ENCODE measurements at regions not wholly inside any gene's neighbourhood (a gene's known extent, or its start where the extent isn't known, plus 50 kb on each side); places are given as distances from the start of the nearest gene placed in this dataset.

DNA sequence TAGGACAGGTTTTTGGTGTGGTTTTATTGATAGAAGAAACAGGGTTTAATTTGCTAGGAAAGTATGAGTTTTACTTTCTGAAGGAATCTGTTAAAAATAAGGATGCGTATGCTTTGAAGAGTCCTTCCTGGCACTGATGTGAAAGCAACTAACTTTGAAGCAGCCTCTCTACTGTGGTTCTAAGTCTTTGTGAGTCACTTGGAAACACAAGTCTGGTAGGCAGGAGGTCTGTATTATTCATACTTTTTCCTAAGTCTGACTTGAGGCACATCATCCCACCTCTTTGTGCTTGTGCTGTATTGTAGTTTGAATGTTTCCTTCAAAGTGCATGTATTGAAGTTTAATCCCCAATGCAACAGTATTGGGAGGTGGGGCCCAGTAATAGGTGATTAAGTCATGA, 129.0 kb downstream of the TAF11L14 start:
- no peak for DNase-seq

DNA sequence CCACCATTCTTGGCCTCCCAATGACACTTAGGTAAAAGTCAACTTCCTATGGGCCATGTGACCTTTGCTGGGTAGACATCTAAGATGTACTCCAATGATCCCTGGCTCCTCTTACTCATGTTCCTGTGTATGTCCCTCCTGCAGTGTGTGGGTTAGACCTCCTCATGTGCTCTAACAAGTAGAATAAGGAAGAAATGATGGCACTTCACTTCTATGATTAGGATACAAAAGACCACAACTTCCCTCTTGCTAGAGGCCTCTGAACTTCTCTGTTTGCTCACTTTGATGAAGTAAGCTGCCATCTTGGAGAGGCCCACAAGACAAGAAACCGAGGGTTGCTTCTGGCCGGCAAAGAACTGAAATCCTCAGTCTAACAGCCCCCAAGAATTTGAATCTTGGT, 131.8 kb downstream of the TAF11L14 start:
- no peak for DNase-seq

DNA sequence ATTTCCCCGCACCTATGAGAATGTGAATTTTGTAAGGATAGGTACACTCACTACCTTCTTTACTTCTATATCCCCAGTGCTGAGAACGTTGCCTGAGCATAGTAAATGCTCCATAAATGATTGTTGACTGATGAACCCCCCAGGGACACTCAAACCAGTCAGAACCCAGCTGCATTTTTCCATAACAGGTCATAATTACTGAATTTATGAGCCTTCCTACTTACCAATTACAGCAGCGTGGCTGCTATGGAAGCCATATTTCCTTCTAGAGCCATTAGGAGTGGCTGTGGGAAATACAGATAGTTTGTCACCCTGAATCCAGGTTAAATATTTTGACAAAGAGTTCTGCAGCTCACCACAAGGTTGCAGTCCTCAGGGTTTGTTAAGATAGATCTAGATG, 135.0 kb downstream of the TAF11L14 start:
- DNase-seq: no peak

DNA sequence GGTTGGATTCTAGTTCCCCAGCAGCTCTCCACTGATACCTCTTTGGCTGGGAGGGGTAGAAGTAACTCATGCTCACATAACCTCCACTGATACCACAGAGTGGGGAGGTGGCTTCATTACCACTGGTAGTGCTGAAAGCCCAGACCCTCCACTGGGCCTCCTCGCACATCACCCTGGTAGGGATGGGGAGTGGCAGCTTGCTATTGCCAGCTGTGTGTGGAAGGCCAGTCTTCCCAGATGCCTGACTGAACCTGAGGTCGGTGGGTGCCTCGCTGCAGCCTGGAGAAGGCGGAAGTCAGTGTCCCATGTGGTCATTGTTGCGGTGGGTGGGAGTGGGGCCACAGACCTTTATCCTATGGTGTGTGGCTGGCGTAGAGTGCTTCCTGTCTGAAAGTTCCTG, 138.0 kb downstream of the TAF11L14 start:
- DNase-seq: no peak

DNA sequence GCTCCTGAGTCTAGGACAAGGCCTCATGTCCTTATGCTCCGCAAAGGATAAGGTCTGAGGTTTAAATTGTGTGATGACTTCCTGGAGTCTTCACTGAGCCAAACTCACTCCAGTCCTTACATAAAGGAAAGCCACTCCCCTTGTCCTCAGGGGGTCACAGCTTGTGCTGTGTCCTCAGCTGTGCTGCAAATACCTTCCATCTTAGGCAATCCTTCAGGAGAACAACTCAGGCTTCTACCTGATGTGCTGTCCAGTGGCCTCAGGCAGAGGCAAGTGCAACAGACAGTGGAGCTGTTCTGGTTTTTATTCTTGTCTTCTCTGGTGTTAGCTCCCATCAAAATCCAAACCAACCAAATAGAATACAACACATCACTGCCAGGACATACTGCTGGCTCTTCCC, 151.5 kb downstream of the TAF11L14 start:
- no peak for DNase-seq

DNA sequence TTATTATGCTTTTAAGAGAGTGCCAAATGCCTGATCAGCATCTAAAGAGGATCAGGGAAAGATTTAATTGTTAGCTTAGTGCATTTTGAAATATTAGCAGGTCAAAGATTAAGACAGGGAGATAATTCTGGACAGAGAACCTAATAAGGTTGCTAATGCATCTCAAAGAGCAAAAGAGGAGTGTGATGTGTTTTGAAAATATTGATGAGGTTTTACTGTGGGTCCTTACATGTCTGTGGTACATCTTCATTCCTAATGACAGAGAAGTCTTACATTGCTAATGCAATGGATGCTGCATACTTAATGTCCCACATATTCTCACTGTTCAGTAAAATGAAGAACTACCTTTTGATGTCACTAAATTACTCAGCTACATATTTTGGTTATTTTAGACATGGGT, 154.1 kb downstream of the TAF11L14 start:
- no peak for DNase-seq

DNA sequence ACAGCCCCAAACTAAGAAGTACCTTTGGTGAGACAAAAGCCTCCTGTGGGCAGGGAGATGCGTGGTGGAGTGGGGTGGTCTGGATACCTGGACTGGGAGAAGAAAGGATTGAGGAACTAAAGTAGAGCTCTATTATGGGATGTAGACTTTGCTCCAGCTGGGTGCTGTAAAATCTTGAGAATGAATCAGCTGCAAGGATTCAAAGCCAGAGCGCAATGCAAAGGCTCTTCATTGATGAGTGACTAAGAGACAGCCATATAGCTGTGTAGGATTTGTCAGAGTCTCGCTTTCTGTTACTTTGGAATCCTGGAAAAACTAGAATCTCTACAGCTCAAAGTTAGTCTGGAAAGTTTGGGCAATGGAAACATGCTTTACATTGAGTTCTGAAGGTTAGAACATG, 159.9 kb downstream of the TAF11L14 start:
- no peak for DNase-seq

DNA sequence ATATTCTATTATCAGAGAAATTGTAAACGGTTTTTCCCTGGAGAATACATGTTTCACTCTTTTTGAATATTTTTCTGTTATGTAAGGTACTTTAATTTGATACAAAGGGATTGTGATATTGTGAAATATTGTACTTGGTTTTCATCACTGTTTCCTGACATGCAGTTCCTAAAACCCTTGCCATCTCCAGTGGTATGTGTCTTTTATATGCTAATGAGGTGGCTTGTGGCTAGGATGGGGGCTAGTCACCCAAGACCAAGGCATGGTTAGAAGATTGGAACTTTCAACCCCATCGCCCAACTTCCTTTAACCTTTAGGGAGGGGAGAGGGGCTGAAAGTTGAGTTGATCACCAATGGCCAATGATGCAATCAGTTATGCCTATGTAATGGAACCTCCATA, 160.6 kb downstream of the TAF11L14 start:
- no peak for DNase-seq

DNA sequence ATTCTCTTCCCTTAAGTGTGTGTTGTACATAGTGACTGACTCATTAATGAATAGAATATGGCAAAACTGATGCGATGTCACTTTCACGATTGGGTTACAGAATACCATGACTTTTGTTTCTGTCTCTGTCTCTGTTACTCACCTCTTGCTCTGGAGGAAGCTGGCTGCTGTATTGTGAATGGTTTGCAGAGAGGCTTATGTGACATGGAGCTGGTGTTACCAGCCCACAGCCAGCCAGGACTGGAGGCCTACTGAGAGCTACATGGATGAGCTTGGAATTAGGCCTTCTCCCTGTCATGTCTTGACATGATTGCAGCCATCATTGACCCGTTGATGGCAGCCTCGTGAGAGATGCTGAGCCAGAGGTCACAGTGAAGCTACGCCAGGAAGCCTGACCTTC, 161.9 kb downstream of the TAF11L14 start:
- DNase-seq: no peak

DNA sequence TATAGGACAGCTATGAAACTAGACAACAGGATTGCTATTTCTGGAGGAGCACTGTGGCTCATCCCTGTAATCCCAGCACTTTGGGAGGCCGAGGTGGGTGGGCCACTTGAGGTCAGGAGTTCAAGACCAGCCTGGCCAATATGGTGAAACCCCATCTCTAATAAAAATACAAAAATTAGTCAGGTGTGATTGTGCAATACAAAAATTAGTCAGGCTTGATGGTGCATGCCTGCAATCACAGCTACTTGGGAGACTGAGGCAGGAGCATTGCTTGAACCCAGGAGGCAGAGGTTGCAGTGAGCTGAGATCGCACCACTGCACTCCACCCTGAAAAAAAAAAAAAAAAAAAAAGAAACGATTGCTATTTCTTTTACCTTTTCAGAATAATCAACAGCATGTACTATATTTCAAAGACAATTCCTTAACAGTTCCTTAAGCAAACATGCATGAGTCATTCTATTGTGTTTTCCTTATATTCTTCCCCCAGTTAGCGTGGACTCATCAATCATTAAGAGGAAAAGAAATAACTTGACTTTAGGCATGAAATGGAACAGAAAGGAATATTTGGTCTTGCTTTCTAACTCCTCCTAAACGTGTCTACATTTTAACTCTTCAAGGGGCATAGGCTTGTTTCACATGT, 162.6 kb downstream of the TAF11L14 start:
- DNase-seq: no peak

DNA sequence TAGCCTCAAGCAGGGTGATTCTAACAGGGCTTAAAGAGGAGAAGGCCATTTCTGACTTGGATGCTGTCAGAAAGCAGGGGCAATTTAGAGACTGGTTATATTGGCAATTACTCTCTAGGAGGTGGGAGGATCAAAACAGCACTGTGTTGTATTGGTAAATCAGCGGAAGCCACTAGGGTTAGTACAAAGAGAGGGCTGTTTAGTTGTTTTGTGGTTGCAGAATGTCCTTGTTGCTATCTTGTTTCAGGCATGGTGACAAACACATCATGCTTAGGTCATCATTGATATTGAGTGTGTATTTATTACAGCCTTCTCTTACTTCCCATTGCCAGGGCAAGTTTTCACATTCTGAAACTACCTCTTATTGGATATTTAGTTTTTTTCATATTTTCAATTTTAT, 165.3 kb downstream of the TAF11L14 start:
- DNase-seq: no peak

DNA sequence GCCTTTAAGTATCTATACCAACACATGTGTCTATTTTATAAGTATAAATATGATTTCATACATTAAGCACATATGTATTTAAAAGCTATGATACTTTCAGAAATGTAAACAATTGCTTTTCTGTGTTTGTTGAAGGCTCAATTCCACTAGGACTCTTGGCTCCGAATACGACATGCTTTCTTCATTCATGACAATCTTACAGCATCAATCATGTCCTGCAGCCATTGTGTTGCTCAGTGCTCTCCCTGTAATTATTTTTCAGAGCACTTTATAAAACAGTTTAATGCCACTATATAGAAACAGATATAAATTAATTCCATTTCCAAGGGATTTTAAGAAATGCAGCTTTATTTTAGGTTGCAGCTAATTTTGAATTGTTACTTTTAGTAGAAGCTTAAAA, 167.3 kb downstream of the TAF11L14 start:
- DNase-seq: no peak

DNA sequence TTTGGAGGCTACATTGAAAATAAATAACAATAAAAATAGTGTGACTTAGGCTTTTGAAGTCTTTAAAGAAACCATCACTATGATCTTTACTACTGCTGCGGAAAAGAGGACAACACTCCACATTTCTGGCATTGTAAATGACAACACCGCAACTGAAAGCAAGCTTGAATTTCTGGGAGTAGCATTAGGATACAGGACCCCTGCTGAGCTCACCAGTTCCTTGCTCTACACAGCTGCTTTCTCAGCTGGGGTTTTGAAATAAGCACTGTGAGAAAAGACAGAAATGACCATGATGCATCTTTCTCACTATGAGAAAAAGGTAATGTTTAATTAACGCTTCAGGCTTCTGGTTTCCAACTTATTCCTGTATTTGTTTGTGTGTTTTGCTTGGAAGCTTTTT, 168.0 kb downstream of the TAF11L14 start:
- DNase-seq: no peak

DNA sequence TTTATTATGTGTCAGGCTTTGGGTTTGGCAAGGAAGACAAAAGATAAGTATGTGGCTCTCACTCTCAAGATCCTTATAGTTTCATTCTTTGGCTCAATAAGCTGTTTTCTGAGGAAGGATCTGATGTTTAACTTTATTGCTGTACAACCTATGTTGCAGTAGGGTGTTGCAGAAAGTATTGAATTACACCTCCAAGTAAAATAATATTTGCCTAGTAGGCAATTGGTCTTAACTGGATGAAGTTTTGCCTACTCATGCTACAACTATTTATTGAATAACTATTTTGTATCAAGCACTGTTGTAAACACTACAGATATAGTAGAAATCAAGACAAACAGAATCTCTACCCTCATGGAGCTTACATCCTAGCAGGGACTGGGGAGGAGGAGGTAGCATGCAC, 169.7 kb downstream of the TAF11L14 start:
- DNase-seq: no peak

DNA sequence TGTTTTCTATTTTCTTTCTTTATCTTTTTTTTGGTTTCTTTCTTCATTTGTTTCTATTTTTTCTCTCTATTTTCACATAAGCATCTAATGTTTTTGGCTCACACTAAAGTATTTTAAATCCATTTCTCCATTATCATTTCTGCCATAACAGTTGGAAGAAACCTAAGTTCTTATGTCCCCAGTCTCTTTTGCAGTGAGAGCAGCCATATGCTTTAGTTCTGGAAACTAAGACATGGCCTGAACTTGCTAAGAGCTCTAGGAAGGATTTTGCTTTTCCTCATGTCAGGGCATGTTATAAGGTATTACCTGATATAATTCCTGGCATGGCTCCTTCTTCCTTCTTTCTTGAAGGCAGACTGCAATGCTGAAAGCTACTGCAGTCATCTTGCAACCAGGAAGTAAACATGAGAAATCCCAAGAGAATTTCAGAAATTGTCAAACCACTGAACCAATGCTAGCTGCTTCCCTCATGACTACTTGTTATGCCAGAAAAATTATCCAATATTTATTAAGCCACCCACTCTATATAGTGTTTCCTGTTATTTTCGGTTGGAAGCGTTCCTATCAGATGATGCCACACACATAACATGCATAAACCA, 171.1 kb downstream of the TAF11L14 start:
- DNase-seq: no peak

DNA sequence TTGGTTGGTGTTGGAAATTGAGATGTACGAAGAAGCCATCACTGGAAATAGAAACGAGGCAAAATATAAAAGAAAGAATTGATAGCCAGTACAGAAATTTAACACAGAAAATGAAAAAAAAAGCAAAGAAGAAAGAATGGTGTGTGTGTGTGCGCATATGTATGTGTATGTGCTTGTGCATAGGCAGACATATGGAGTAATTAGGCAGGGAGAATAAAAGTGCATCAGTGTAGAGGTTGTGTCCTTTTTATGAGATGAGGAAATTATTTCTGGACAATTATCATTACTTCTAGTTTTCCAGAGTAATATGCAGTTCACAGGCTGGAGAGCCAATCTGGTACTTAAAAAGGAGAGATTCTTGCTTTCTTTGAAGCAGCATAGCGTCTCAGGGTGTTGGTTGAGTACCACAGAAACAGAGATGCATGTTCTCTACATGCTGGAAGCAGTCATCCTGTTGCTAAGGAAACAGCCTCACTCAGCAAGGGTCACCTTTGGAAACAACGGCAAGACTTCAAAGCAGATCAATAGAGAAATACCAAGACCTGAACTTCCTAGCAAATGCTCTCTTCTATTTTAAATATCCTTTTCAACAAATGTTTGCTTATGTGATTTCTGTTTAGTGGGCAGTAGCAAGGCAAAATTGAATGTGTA, 172.7 kb downstream of the TAF11L14 start:
- DNase-seq: no peak

DNA sequence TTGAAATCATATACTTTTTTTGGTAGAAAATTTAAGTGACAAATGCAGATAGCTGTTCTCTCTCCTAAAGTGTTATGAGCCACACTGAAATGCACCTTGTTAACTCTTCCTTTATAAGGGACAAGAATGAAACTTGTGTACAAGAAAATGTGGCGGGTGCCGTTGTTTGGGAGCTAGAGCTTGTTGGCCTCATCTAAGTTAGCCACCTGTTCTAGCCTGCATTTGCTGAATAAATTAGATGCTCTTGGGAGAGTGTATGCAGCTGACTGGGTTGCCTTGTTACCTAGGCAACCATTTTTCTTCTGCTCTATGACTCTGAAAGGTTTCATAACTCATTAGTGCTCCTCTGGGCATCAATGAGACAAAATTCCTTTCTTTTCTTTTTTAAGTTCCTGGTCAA, 174.3 kb downstream of the TAF11L14 start:
- DNase-seq: peak in 1 of 2 experiments; percentile 2

DNA sequence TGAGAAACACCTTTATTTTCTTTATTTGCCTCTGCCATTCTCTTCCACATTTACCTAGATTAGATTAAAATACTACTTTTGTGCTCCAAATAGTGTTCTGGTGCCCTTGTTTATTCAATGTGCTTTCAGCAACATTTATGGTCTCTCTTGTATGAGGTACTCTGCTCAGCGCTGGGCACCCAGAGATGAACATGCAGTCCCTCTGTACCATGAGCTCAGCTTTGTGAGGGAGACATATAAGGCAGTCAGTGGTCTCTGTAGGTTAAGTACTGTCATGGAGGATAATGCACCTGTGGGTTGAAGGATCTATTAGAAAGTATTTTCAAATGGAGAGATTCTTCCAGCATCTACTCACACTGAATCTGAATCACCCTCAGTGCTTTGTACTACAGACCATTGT, 176.5 kb downstream of the TAF11L14 start:
- DNase-seq: no peak

DNA sequence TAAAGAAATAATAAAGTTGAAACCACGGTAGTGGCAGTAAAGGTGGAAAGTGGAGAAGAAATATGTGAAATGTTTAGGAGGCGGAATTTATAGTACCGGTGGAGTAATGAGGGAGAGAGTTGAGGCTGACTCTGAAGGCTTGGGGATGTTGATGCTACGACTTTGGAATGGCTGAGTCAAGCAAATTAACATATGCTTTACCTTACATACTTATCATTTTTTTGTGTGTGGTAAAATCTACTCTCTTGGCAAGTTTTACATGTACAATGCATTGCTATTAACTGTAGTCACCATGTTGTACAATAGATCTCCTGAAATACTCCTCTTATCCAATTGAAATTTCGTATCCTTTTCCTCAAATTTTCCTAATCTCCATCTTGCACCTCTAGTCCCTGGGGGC, 179.0 kb downstream of the TAF11L14 start:
- no peak for DNase-seq

DNA sequence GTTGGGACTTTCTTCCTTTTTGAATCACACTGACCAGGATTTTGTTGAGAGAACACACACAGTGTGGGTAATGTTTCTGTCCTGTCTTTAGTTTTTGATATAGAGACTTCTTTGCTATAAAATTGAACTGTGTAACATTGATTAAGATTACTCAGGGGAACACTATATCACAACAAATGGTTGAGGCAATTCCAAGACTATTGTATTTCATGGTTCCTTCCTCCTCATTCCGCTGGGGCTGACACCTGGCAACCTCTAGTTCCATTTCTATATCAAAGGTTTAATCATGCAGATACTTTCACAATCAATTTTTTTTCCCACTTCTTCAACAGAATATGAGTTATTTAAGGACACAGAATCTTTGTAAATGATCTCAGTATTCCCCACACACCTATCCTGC, 182.2 kb downstream of the TAF11L14 start:
- DNase-seq: no peak

DNA sequence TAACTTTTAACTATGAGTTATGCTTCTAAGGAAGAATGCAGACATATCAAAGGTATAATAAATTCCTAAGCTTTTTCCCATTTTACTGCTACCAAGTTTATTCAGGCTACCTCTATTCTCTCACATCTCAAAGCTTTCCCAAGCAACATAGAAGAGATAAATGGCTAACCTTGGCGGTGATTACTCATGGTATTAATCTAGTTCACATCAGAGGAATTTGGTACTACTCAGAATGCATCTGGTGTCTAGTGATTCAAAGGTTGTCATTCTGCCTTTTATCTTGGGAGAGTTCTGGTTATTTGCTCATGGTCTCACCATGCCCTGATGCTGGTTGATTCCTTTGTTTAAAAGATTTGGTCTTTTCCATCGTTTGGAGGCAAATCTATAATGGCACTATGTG, 182.7 kb downstream of the TAF11L14 start:
- DNase-seq: no peak

DNA sequence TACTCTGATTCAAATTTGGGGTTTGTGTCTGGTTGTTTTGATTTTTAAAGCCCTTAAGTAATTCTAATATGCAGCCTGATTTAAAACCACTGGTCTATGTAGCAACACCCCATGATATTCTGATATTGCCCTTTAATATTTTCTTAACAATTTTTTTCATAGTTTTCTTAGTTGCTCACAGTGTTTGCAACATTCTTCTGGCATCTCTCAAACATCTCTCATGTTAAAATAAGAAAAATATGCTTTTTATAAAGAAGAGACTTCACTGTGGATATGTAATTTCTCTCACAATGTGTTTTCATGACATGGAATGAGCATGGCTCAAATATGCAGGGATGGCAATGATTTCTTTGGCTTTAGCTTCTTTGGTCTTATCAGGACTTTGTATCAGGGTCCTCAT, 183.7 kb downstream of the TAF11L14 start:
- no peak for DNase-seq

DNA sequence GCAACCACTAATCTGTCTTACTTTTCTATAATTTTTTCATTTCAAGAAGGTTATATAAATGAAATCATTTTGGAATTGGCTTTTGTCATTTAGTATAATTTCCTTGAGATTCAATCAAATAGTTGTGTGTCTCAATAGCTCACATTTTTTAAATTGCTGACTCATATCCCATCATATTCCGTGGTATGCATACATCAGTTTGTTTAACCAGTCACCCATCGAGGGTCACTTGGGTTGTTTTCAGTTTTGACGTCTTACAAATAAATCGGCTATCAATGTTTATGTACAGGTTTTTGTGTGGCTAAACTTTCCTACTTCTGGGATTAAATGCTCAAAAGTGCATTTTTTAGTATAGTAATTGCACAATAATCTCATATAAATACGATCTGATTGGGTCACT, 185.5 kb downstream of the TAF11L14 start:
- DNase-seq: no peak

DNA sequence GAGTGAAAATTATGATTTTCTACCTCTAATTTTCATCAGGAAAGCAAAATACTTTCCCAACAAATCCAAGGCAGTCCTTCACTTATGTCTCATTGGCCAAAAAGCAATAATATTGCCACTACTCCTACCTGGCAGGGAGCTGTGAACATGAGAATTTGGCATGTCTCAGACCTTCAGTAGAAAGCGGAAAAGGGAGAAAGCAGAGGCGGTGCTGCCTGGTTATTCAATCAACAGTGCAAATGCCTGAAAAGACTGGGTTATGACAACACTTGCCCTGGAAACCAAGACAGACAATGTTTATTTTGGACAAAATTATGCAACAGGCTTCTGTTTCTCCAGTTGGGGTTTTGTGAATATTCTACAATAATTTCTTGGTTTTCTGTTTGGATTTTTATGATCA, 194.4 kb downstream of the TAF11L14 start:
- no peak for DNase-seq

DNA sequence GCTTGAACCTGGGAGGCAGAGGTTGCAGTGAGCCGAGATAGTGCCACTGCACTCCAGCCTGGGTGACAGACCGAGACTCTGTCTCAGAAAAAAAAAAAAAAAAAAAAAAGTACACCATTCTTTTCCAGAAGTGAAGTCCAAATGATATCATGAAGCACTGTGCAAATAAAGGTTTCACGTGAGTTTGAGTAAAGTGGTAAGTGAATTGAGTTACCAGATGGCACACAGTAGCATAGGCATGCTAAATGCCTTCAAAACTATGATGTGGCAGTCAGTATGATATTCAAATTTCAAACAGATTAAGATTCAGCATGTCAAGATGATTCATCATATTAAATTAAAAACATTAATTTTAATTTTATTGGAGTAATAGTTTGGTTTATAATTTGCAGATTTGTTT, 195.2 kb downstream of the TAF11L14 start:
- DNase-seq: no peak
